HEK293T (cell line): ENCODE measurements at regions not wholly inside any gene's neighbourhood (a gene's known extent, or its start where the extent isn't known, plus 50 kb on each side); places are given as distances from the start of the nearest gene placed in this dataset.

ENCODE experiments used
- CTCF ChIA-PET: fragments of 350-600 bp; formaldehyde crosslinking; extraction: SDS; loops from one replicate; lab custom pipeline; 2021; ENCODE audit warnings: antibody characterized with exemption, inconsistent platforms; lab: Yijun Ruan, JAX
- POLR2A ChIA-PET: fragments of 350-600 bp; formaldehyde crosslinking; extraction: SDS; loops from one replicate; lab custom pipeline; 2020; ENCODE audit warnings: antibody characterized with exemption, inconsistent platforms; lab: Yijun Ruan, JAX
- DNase-seq: peaks from one replicate; pipeline ENCODE4 v3.0.0; 2012; ENCODE audit warnings: mixed read lengths; ENCODE audit errors: extremely low spot score
- ARNT ChIP-seq: fragments of 450-650 bp; IDR thresholded peaks from 2 replicates; pipeline ENCODE4 v1.6.1; 2017; ENCODE audit warnings: mild to moderate bottlenecking
- BHLHE40 ChIP-seq: fragments of 450-650 bp; IDR thresholded peaks from 2 replicates; pipeline ENCODE4 v1.6.1; 2016; ENCODE audit warnings: mild to moderate bottlenecking, moderate library complexity, borderline replicate concordance
- CTBP1 ChIP-seq: fragments of 450-650 bp; IDR thresholded peaks from 2 replicates; pipeline ENCODE4 v1.6.1; 2016; ENCODE audit warnings: borderline replicate concordance
- ELF4 ChIP-seq: fragments of 450-650 bp; IDR thresholded peaks from 2 replicates; pipeline ENCODE4 v1.6.1; 2017; ENCODE audit warnings: antibody characterized with exemption
- FOXA1 ChIP-seq: fragments of 450-650 bp; IDR thresholded peaks from 2 replicates; pipeline ENCODE4 v1.6.1; 2016; ENCODE audit warnings: mild to moderate bottlenecking
- FOXK2 ChIP-seq: fragments of 450-650 bp; IDR thresholded peaks from 2 replicates; pipeline ENCODE4 v1.6.1; 2016; ENCODE audit warnings: mild to moderate bottlenecking
- FOXM1 ChIP-seq: fragments of 450-650 bp; IDR thresholded peaks from 2 replicates; pipeline ENCODE4 v1.6.1; 2017; ENCODE audit warnings: mild to moderate bottlenecking, borderline replicate concordance
- HDGF ChIP-seq: fragments of 450-650 bp; IDR thresholded peaks from 2 replicates; pipeline ENCODE4 v1.6.1; 2017; ENCODE audit warnings: antibody characterized with exemption, borderline replicate concordance
- L3MBTL2 ChIP-seq: fragments of 450-650 bp; conservative IDR thresholded peaks from 2 replicates; pipeline ENCODE4 v1.6.1; 2016; ENCODE audit warnings: mild to moderate bottlenecking
- LEF1 ChIP-seq: fragments of 450-650 bp; IDR thresholded peaks from 2 replicates; pipeline ENCODE4 v1.6.1; 2017; ENCODE audit warnings: mild to moderate bottlenecking, borderline replicate concordance
- NFRKB ChIP-seq: fragments of 450-650 bp; IDR thresholded peaks from 2 replicates; pipeline ENCODE4 v1.6.1; 2016; ENCODE audit warnings: mild to moderate bottlenecking, moderate library complexity
- SP1 ChIP-seq: fragments of 450-650 bp; IDR thresholded peaks from 2 replicates; pipeline ENCODE4 v1.6.1; 2017
- SUZ12 ChIP-seq: fragments of 450-650 bp; IDR thresholded peaks from 2 replicates; pipeline ENCODE4 v1.6.1; 2016; ENCODE audit warnings: mild to moderate bottlenecking
- TARDBP ChIP-seq: fragments of 450-650 bp; IDR thresholded peaks from 2 replicates; pipeline ENCODE4 v1.6.1; 2016
- ZNF384 ChIP-seq: fragments of 450-650 bp; IDR thresholded peaks from 2 replicates; pipeline ENCODE4 v1.6.1; 2016
- TF ChIP-seq, protein P1 (sequence below): fragments of 450-650 bp; IDR thresholded peaks from 2 replicates; pipeline ENCODE4 v1.6.1; 2016

GRCh38 chr1:217311269-217311668 lies 319.6 kb downstream of the GPATCH2 start:
- CTCF ChIA-PET: no interaction called here

GRCh38 chr1:217281332-217281731 lies 349.6 kb downstream of the GPATCH2 start:
- no peak for TF ChIP-seq NFRKB
- TF ChIP-seq FOXA1: no peak
- TF ChIP-seq LEF1: no peak
- no peak for TF ChIP-seq ARNT
- TF ChIP-seq L3MBTL2: no peak
- no peak for TF ChIP-seq BHLHE40
- TF ChIP-seq SP1: no peak
- TF ChIP-seq ELF4: no peak
- no peak for TF ChIP-seq CTBP1
- TF ChIP-seq, protein P1, sequence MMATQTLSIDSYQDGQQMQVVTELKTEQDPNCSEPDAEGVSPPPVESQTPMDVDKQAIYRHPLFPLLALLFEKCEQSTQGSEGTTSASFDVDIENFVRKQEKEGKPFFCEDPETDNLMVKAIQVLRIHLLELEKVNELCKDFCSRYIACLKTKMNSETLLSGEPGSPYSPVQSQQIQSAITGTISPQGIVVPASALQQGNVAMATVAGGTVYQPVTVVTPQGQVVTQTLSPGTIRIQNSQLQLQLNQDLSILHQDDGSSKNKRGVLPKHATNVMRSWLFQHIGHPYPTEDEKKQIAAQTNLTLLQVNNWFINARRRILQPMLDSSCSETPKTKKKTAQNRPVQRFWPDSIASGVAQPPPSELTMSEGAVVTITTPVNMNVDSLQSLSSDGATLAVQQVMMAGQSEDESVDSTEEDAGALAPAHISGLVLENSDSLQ: no peak
- TF ChIP-seq FOXM1: no peak
- TF ChIP-seq ZNF384: no peak
- TF ChIP-seq FOXK2: no peak
- no peak for TF ChIP-seq HDGF
- TF ChIP-seq TARDBP: no peak
- no peak for TF ChIP-seq SUZ12
- CTCF ChIA-PET: no interaction called here
- POLR2A ChIA-PET: no interaction called here
- no peak for DNase-seq

More at GRCh38 chr1:217311269-217311668, 319.6 kb downstream of the GPATCH2 start:
- TF ChIP-seq ZNF384: no peak
- TF ChIP-seq SUZ12: no peak
- TF ChIP-seq, protein P1: no peak
- no peak for TF ChIP-seq TARDBP
- no peak for TF ChIP-seq ELF4
- TF ChIP-seq LEF1: no peak
- no peak for TF ChIP-seq FOXK2
- no peak for TF ChIP-seq SP1
- no peak for TF ChIP-seq FOXM1
- no peak for TF ChIP-seq BHLHE40
- TF ChIP-seq ARNT: no peak
- no peak for TF ChIP-seq NFRKB
- no peak for TF ChIP-seq FOXA1
- DNase-seq: no peak
- POLR2A ChIA-PET: no interaction called here

DNA sequence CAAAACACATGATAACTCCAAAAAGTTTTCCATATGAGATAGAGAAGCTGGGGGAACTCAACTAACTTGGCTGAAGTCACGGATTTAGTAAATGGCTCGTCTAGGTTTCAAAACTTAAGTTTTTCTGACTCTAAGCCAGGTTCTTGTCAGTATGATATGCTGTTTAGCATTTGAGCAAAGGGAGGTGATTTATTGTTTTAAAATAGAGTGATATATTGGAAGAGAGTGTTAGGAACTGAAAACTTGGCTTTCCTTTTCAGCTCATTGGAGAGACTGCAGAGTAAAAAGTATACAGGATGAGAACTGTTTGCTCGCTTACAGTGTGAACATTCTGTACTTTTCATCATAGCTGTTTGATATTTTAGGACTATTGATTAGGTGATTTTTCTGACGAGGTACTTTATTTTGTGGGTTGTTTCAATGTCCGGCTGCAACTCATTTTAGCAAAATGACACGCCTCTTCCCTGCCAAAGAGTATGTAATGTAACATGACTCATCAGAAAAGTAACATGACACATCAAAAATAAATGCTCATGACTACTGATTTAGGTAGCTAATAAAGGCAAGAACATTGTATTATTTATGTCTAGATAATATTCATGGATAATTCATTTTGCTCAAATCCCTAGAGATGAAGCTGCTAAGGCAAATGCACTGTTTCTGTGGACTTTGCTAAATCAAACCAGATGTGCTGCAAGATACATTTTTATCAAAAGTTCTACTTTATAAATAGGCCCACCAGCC lies 355.1 kb downstream of the GPATCH2 start:
- ChIA-PET CTCF (no interaction called here), POLR2A (no interaction called here)
- DNase-seq: no peak
- TF ChIP-seq FOXA1: no peak
- no peak for TF ChIP-seq HDGF

DNA sequence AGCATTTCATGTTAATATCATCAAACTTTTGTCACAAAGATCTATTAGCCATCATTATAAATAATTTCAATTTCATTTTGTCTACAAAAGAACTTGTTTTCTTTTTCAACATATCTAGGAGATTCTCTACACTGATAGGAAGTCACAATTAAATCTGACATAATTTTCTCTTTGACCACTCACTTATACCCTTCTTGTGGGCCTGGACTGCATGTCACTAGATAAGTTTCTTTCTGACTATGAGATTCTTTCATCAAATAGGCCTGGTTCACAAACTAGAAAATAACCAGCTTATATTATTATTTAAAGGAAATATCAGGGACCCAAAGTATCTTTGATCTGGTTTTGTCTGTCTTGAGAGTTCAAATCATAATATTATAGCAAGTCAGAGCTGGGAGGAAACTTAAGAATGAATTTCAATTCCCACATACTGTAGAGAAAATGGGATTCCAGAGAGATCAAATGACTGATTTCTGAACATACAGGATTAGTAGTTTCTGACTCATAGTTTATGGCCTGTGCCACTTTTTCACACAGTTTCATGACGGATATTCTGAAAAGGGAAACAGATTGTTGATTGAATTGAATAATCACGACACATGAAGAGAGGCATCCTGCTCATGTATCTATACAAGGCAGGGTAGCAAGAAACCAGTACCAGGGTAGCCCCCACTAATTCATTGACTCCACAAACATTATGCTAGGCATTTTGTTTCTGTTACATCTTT lies 355.8 kb downstream of the GPATCH2 start:
- POLR2A ChIA-PET: no interaction called here
- DNase-seq: no peak
- CTCF ChIA-PET: no interaction called here
- TF ChIP-seq CTBP1: no peak
- no peak for TF ChIP-seq LEF1
- no peak for TF ChIP-seq FOXM1
- no peak for TF ChIP-seq FOXK2
- TF ChIP-seq, protein P1: no peak
- no peak for TF ChIP-seq SP1
- no peak for TF ChIP-seq SUZ12
- no peak for TF ChIP-seq ELF4
- no peak for TF ChIP-seq TARDBP
- TF ChIP-seq ARNT: no peak
- TF ChIP-seq NFRKB: no peak
- no peak for TF ChIP-seq ZNF384
- no peak for TF ChIP-seq L3MBTL2

DNA sequence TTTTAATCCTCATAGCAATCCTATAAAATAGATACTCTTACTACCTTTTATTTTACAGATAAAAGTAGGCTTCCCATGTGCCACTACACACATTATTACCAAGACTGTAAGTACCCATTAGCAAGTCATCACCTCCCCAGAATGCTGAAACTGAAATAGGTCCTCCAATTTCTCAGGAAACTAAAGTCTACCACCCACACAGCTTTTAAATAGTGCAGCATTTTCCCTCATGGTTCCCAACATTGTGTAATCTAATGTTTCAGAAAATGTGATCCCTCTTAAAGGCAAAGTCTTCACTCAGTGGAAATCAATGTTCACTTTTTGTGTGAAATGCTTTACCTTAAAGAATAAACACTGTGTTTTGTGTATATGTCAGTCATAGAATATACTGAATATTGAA lies 356.5 kb downstream of the GPATCH2 start:
- ChIA-PET POLR2A (no interaction called here), CTCF (no interaction called here)
- TF ChIP-seq ARNT (no peak), ELF4 (no peak), LEF1 (no peak), NFRKB (no peak), L3MBTL2 (no peak), FOXM1 (no peak), TARDBP (no peak), CTBP1 (no peak), FOXK2 (no peak), SUZ12 (no peak), HDGF (no peak), SP1 (no peak), ZNF384 (no peak), BHLHE40 (no peak), FOXA1 (no peak)
- TF ChIP-seq, protein P1: no peak
- DNase-seq: no peak
